Stomach (tissue), 8 donors: ENCODE measurements at regions not wholly inside any gene's neighbourhood (a gene's known extent, or its start where the extent isn't known, plus 50 kb on each side); places are given as distances from the start of the nearest gene placed in this dataset.

Source experiments
- DNase-seq, 2 donors: peaks; one replicate each; pipeline versions ENCODE4 v3.0.0 to v3.0.0-alpha.2; 2013 to 2019
- H3K27ac ChIP-seq, 5 donors: fragments of 200-600 bp in 4 of 5; sonication (generic) in 4 of 5; one replicate each; pipeline ENCODE4 v1.5.1; 2013 to 2019; ENCODE audit warnings: mild to moderate bottlenecking in 1 of 5, moderate library complexity in 1 of 5
- H3K27me3 ChIP-seq, 3 donors: fragments of 200-600 bp; sonication (generic); one replicate each; pipeline ENCODE4 v1.5.1; 2017 to 2019; ENCODE audit warnings: mixed run types in 1 of 3
- H3K36me3 ChIP-seq, 4 donors: fragments of 200-600 bp; sonication (generic); 1 replicate in 3 of 4; 2 replicates in 1 of 4; pipeline ENCODE4 v1.5.1; 2016 to 2019
- H3K4me1 ChIP-seq, 4 donors: fragments of 200-600 bp; sonication (generic); one replicate each; pipeline ENCODE4 v1.5.1; 2016 to 2019
- H3K4me3 ChIP-seq, 4 donors: fragments of 200-600 bp; sonication (generic) in 3 of 4; one replicate each; pipeline ENCODE4 v1.5.1; 2016 to 2019; ENCODE audit warnings: mild to moderate bottlenecking in 1 of 4
- H3K9me3 ChIP-seq, 4 donors: fragments of 200-600 bp; sonication (generic); one replicate each; pipeline ENCODE4 v1.5.1; 2016 to 2019
- CTCF ChIP-seq, 7 experiments: fragments of 450-650 bp in 4 of 7; fragments of 200-600 bp in 3 of 7; sonication (generic) in 3 of 7; IDR thresholded peaks; one replicate each; pipeline ENCODE4 v1.5.1; 2016 to 2019; ENCODE audit warnings: antibody characterized with exemption in 7 of 7, control low read depth in 2 of 7, mild to moderate bottlenecking in 1 of 7
- EP300 ChIP-seq: sonication (generic); formaldehyde crosslinking; IDR thresholded peaks from one replicate; pipeline ENCODE4 v1.6.1; 2017; ENCODE audit warnings: antibody characterized with exemption
- POLR2A ChIP-seq, 4 donors: fragments of 450-650 bp; IDR thresholded peaks; one replicate each; pipeline ENCODE4 v1.6.1; 2016; ENCODE audit warnings: antibody characterized with exemption in 4 of 4, control low read depth in 2 of 4, mild to moderate bottlenecking in 1 of 4, moderate library complexity in 1 of 4
- POLR2AphosphoS5 ChIP-seq, 3 donors: sonication (generic); formaldehyde crosslinking; IDR thresholded peaks; one replicate each; pipeline ENCODE4 v1.6.1; 2016; ENCODE audit warnings: antibody characterized with exemption in 3 of 3
- WGBS, 5 donors: extraction: QIAGEN DNeasy Blood & Tissue Kit in 3 of 5; methylation state at CpG; one replicate each; pipeline versions ENCODE4 v1.1.5 to v1.1.7; 2013 to 2018; 5-methylcytosine and 5-hydroxymethylcytosine counted together
- intact Hi-C: fragments of 100-400 bp; cut with DNase I; formaldehyde crosslinking; loops from one replicate; pipeline ENCODE4 v1.15.1; 2023; ENCODE audit warnings: low total_unique reads
- donor health status: healthy with polysubstance abuse.
- donor health status: Bipolar disorder and iron deficiency.
- donor health status: healthy.

GRCh38 chr11:15874704-15875103 lies 481.6 kb downstream of the SOX6 start:
- Histone ChIP-seq H3K4me3 (no peak overlapping the region), H3K36me3 (no peaks in the 10 kb centered on the region), H3K27ac (no peak overlapping the region), H3K27me3 (no peaks in the 10 kb centered on the region), H3K4me1 (no peaks in the 10 kb centered on the region), H3K9me3 (no peaks in the 10 kb centered on the region)
- TF ChIP-seq CTCF (IDR thresholded peaks at IDR 0.05) = no peak
- no peak for TF ChIP-seq POLR2A (IDR thresholded peaks at IDR 0.05)
- no peak for TF ChIP-seq POLR2AphosphoS5 (IDR thresholded peaks at IDR 0.05)
- TF ChIP-seq EP300 = no peak
- no peak for DNase-seq
- WGBS, 5 donors = 88 to 100% (median 96%) methylated on average over 2 of the region's 2 CpGs
- intact Hi-C loops = no loop called here

GRCh38 chr11:15875393-15875792 lies 481.0 kb downstream of the SOX6 start:
- Histone ChIP-seq H3K27ac (no peak overlapping the region), H3K36me3 (no peaks in the 10 kb centered on the region), H3K27me3 (no peaks in the 10 kb centered on the region), H3K4me1 (no peaks in the 10 kb centered on the region), H3K9me3 (no peaks in the 10 kb centered on the region), H3K4me3 (no peak overlapping the region)
- WGBS, 5 donors = 90 to 96% (median 94%) methylated on average over 3 of the region's 3 CpGs
- intact Hi-C loops = no loop called here
- no peak for TF ChIP-seq EP300
- no peak for TF ChIP-seq CTCF (IDR thresholded peaks at IDR 0.05)
- no peak for TF ChIP-seq POLR2A (IDR thresholded peaks at IDR 0.05)
- no peak for TF ChIP-seq POLR2AphosphoS5 (IDR thresholded peaks at IDR 0.05)
- DNase-seq = no peak

GRCh38 chr11:15875943-15876342 lies 480.4 kb downstream of the SOX6 start:
- TF ChIP-seq CTCF (IDR thresholded peaks at IDR 0.05) (no peak), EP300 (no peak), POLR2A (IDR thresholded peaks at IDR 0.05) (no peak), POLR2AphosphoS5 (IDR thresholded peaks at IDR 0.05) (no peak)
- Histone ChIP-seq H3K9me3 (no peaks in the 10 kb centered on the region), H3K27me3 (no peaks in the 10 kb centered on the region), H3K36me3 (no peaks in the 10 kb centered on the region), H3K4me3 (no peak overlapping the region), H3K4me1 (no peaks in the 10 kb centered on the region), H3K27ac (no peak overlapping the region)
- intact Hi-C loops = no loop called here
- WGBS, 5 donors = 78 to 92% (median 87%) methylated on average over 2 of the region's 2 CpGs
- DNase-seq = no peak

GRCh38 chr11:15878756-15879155 lies 477.6 kb downstream of the SOX6 start:
- TF ChIP-seq CTCF (IDR thresholded peaks at IDR 0.05) (no peak), POLR2A (IDR thresholded peaks at IDR 0.05) (no peak), POLR2AphosphoS5 (IDR thresholded peaks at IDR 0.05) (no peak), EP300 (no peak)
- Histone ChIP-seq H3K9me3 (no peaks in the 10 kb centered on the region), H3K36me3 (no peaks in the 10 kb centered on the region), H3K4me1 (peaks cover 0 to 6% (median 0%) of the 10 kb centered on the region in 4 donors), H3K4me3 (no peak overlapping the region), H3K27ac (no peak overlapping the region), H3K27me3 (no peaks in the 10 kb centered on the region)
- 70 to 100% (median 90%) methylated on average over 1 of the region's 1 CpG for WGBS, 5 donors
- no peak for DNase-seq
- intact Hi-C loops = no loop called here
